Activated T-helper 1 cell treated with Interleukin-2 at 50 U/mL for 16 hours (primary cell): ENCODE measurements at regions not wholly inside any gene's neighbourhood (a gene's known extent, or its start where the extent isn't known, plus 50 kb on each side); places are given as distances from the start of the nearest gene placed in this dataset.
"Not testable (repeated sequence)": the region's sequence is repeated elsewhere in the genome, so short reads cannot be mapped to it uniquely, and the experiment has no call there.

Source experiments
- DNase-seq: peaks from one replicate; pipeline ENCODE4 v3.0.0-alpha.2; 2020; ENCODE audit warnings: low read depth

GRCh38 chr3:22765679-22766078, 437.4 kb upstream of the UBE2E2 start:
- no peak for DNase-seq

- DNase-seq = no peak
Observed at GRCh38 chr3:22777834-22778233, 425.3 kb upstream of the UBE2E2 start.

- DNase-seq = no peak
Observed at GRCh38 chr3:22779737-22780136, 423.4 kb upstream of the UBE2E2 start.

- no peak for DNase-seq
Observed at GRCh38 chr3:22792533-22792932, 410.6 kb upstream of the UBE2E2 start.

- DNase-seq = no peak
Observed at GRCh38 chr3:22795917-22796316, 407.2 kb upstream of the UBE2E2 start.

- no peak for DNase-seq
Observed at GRCh38 chr3:22798461-22798860, 404.7 kb upstream of the UBE2E2 start.

GRCh38 chr3:22819209-22819608, 383.9 kb upstream of the UBE2E2 start:
- no peak for DNase-seq

GRCh38 chr3:22835041-22835440, 368.1 kb upstream of the UBE2E2 start:
- no peak for DNase-seq

- DNase-seq = no peak
Observed at GRCh38 chr3:22836131-22836530, 367.0 kb upstream of the UBE2E2 start.

GRCh38 chr3:22843854-22844253, 359.3 kb upstream of the UBE2E2 start:
- no peak for DNase-seq

- DNase-seq = no peak
Observed at GRCh38 chr3:22846566-22846965, 356.6 kb upstream of the UBE2E2 start.

- DNase-seq = not testable (repeated sequence)
Observed at GRCh38 chr3:22849583-22849982, 353.5 kb upstream of the UBE2E2 start.

- no peak for DNase-seq
Observed at GRCh38 chr3:22856811-22857210, 346.3 kb upstream of the UBE2E2 start.

- DNase-seq = no peak
Observed at GRCh38 chr3:22858486-22858885, 344.6 kb upstream of the UBE2E2 start.

GRCh38 chr3:22859618-22860017, 343.5 kb upstream of the UBE2E2 start:
- no peak for DNase-seq

- no peak for DNase-seq
Observed at GRCh38 chr3:22861426-22861825, 341.7 kb upstream of the UBE2E2 start.

GRCh38 chr3:22862111-22862510, 341.0 kb upstream of the UBE2E2 start:
- DNase-seq = no peak

GRCh38 chr3:22882834-22883233, 320.3 kb upstream of the UBE2E2 start:
- not testable (repeated sequence) for DNase-seq

- no peak for DNase-seq
Observed at GRCh38 chr3:22885039-22885438, 318.1 kb upstream of the UBE2E2 start.

- no peak for DNase-seq
Observed at GRCh38 chr3:22885574-22886341, 317.4 kb upstream of the UBE2E2 start.

- DNase-seq = no peak
Observed at GRCh38 chr3:22886439-22887068, 316.6 kb upstream of the UBE2E2 start.

- DNase-seq = no peak
Observed at GRCh38 chr3:22887664-22888291, 315.3 kb upstream of the UBE2E2 start.

- no peak for DNase-seq
Observed at GRCh38 chr3:22893101-22893500, 310.0 kb upstream of the UBE2E2 start.
